Right lobe of liver (tissue), 6 donors: ENCODE measurements at regions not wholly inside any gene's neighbourhood (a gene's known extent, or its start where the extent isn't known, plus 50 kb on each side); places are given as distances from the start of the nearest gene placed in this dataset.

Experiments used
- ATAC-seq, 4 donors: fragments of 200-7000 bp; cut with Tn5 transposase; one replicate each; pipeline ENCODE4 v1.9.1; 2020; ENCODE audit warnings: mild to moderate bottlenecking in 4 of 4, moderate library complexity in 4 of 4
- DNase-seq, 3 donors: peaks; one replicate each; pipeline ENCODE4 v3.0.0-alpha.2; 2020
- H3K27ac ChIP-seq, 3 donors: fragments of 200-600 bp; one replicate each; pipeline ENCODE4 v1.8.0; 2022
- H3K27me3 ChIP-seq, 2 donors: fragments of 200-600 bp; one replicate each; pipeline ENCODE4 v1.8.0; 2022
- H3K36me3 ChIP-seq, 4 donors: fragments of 200-600 bp; sonication (generic) in 1 of 4; one replicate each; pipeline versions ENCODE4 v1.5.1 to v1.8.0; 2017 to 2022; ENCODE audit warnings: control low read depth in 1 of 4
- H3K4me1 ChIP-seq, 4 donors: fragments of 200-600 bp; sonication (generic) in 1 of 4; one replicate each; pipeline versions ENCODE4 v1.5.1 to v1.8.0; 2017 to 2022; ENCODE audit warnings: control low read depth in 1 of 4
- H3K4me3 ChIP-seq, 3 donors: fragments of 200-600 bp; one replicate each; pipeline ENCODE4 v1.8.0; 2022
- H3K9me3 ChIP-seq, 4 donors: fragments of 200-600 bp; sonication (generic) in 1 of 4; one replicate each; pipeline versions ENCODE4 v1.5.1 to v1.8.0; 2017 to 2022; ENCODE audit warnings: control low read depth in 1 of 4
- CTCF ChIP-seq, 4 donors: fragments of 200-600 bp in 3 of 4; fragments of 450-650 bp in 1 of 4; IDR thresholded peaks; one replicate each; pipeline versions ENCODE4 v1.5.1 to v1.8.0; 2016 to 2022; ENCODE audit warnings: antibody characterized with exemption in 4 of 4, mild to moderate bottlenecking in 2 of 4
- POLR2A ChIP-seq: fragments of 450-650 bp; IDR thresholded peaks from one replicate; pipeline ENCODE4 v1.6.1; 2017; ENCODE audit warnings: antibody characterized with exemption, mild to moderate bottlenecking
- WGBS: methylation state at CpG from one replicate; pipeline ENCODE4 v1.1.6; 2018; ENCODE audit warnings: low coverage, low lambda C conversion rate; ENCODE audit not compliant: insufficient coverage; ENCODE audit errors: missing lambda C conversion rate; 5-methylcytosine and 5-hydroxymethylcytosine counted together
- intact Hi-C, 2 donors: fragments of 100-400 bp; cut with DNase I; formaldehyde crosslinking; loops; one replicate each; pipeline versions ENCODE4 v1.11.2 to v1.14.1; 2022
- donor health status: DM: no; HTN: yes; CAD: no.
- donor health status: DM: no; HTN: no; CAD: no.
- donor health status: DM: no; HTN: no; CAD: no.
- donor health status: DM: no; HTN: yes; CAD: no.
- donor health status: DM: no; HTN: yes; CAD: no.

GRCh38 chr12:38157274-38157932 is 159.2 kb upstream of the ALG10B start:
- Histone ChIP-seq H3K27me3 (no peaks in the 10 kb centered on the region), H3K27ac (no peak overlapping the region), H3K4me3 (no peak overlapping the region), H3K36me3 (no peaks in the 10 kb centered on the region), H3K4me1 (no peaks in the 10 kb centered on the region), H3K9me3 (no peaks in the 10 kb centered on the region)
- no peak for TF ChIP-seq CTCF (IDR thresholded peaks at IDR 0.05)
- TF ChIP-seq POLR2A: no peak
- WGBS: 70% methylated on average over 2 of the region's 39 CpGs
- intact Hi-C loops: no loop called here
- peak in 1 of 3 donors; percentile 16 for DNase-seq
- ATAC-seq: no peak

GRCh38 chr12:38157933-38158401 is 158.6 kb upstream of the ALG10B start:
- 94% methylated on average over 6 of the region's 28 CpGs for WGBS
- DNase-seq (peak in 1 of 3 donors; percentile 19), ATAC-seq (no peak)
- Histone ChIP-seq H3K27ac (no peak overlapping the region), H3K4me3 (no peak overlapping the region), H3K36me3 (no peaks in the 10 kb centered on the region), H3K27me3 (no peaks in the 10 kb centered on the region), H3K4me1 (no peaks in the 10 kb centered on the region), H3K9me3 (no peaks in the 10 kb centered on the region)
- TF ChIP-seq POLR2A (no peak), CTCF (IDR thresholded peaks at IDR 0.05) (no peak)
- intact Hi-C loops: no loop called here

GRCh38 chr12:38158428-38159091 is 158.0 kb upstream of the ALG10B start:
- Histone ChIP-seq H3K27ac (no peak overlapping the region), H3K4me3 (no peak overlapping the region), H3K27me3 (no peaks in the 10 kb centered on the region), H3K36me3 (no peaks in the 10 kb centered on the region), H3K9me3 (no peaks in the 10 kb centered on the region), H3K4me1 (no peaks in the 10 kb centered on the region)
- ATAC-seq: no peak
- no peak for DNase-seq
- TF ChIP-seq CTCF (IDR thresholded peaks at IDR 0.05) (no peak), POLR2A (no peak)
- 85% methylated on average over 17 of the region's 32 CpGs for WGBS
- intact Hi-C loops: no loop called here

- no peak for DNase-seq
- WGBS: 20% methylated on average over 1 of the region's 19 CpGs
- H3K27ac ChIP-seq: no peak overlapping the region
- no peaks in the 10 kb centered on the region for H3K36me3 ChIP-seq
- intact Hi-C loops: no loop called here
- no peak overlapping the region for H3K4me3 ChIP-seq
- H3K4me1 ChIP-seq: no peaks in the 10 kb centered on the region
- no peak for TF ChIP-seq POLR2A
- no peak for TF ChIP-seq CTCF (IDR thresholded peaks at IDR 0.05)
- no peaks in the 10 kb centered on the region for H3K9me3 ChIP-seq
- no peak for ATAC-seq
- H3K27me3 ChIP-seq: no peaks in the 10 kb centered on the region
Observed at GRCh38 chr12:38159092-38159551, 157.5 kb upstream of the ALG10B start.
